ENCODE measurements at regions not wholly inside any gene's neighbourhood (a gene's known extent, or its start where the extent isn't known, plus 50 kb on each side); places are given as distances from the start of the nearest gene placed in this dataset.

DNA sequence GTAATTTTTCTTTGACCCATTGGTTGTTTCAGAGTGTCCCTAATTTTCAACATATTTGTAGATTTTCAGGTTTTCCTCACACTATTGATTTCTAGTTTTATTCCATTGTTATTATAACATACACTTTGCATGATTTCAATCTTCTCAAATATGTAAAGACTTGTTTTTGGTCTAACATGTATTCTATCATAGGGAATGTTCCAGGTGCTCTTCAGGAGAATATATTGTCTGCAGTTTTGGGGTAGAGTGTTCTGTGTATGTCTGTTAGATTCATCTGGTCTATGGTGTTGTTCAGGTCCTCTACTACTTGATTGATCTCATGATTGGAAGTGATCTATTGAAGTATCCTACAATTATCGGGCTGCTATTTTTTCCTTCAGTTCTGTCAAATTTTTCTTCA, 440.9 kb upstream of the MIR17HG start:
- Histone ChIP-seq H2AFZ (no peak overlapping the region), H4K20me1 (replicated peaks; ENCODE audit: insufficient read depth) (no peaks in the 10 kb centered on the region), H3K27me3 (ENCODE audit: insufficient read depth) (no peaks in the 10 kb centered on the region), H3F3A (replicated peaks; ENCODE audit: low read depth) (no peaks in the 10 kb centered on the region), H3K4me2 (no peak overlapping the region), H3K4me1 (ENCODE audit: insufficient read depth) (no peaks in the 10 kb centered on the region), H3K79me2 (replicated peaks; ENCODE audit: insufficient read depth) (no peaks in the 10 kb centered on the region), H3K4me3 (no peak overlapping the region), H3K36me3 (ENCODE audit: insufficient read depth) (no peaks in the 10 kb centered on the region), H3K9me2 (ENCODE audit: insufficient read depth) (no peaks in the 10 kb centered on the region), H3K27ac (ENCODE audit: low read depth) (no peak overlapping the region)
- H3K36me3 Mint-ChIP-seq (ENCODE audit: low read depth): no peaks in the 10 kb centered on the region
- TF ChIP-seq REST (IDR thresholded peaks at IDR 0.05; ENCODE audit: unreplicated experiment) (no peak), POLR2AphosphoS5 (IDR thresholded peaks at IDR 0.05; ENCODE audit: low read depth) (no peak), CREB1 (CRISPR knock-in tag; IDR thresholded peaks at IDR 0.05; ENCODE audit: low read depth) (no peak), STAT1 (IDR thresholded peaks at IDR 0.05; ENCODE audit: unreplicated experiment) (no peak), ZNF331 (CRISPR knock-in tag; IDR thresholded peaks at IDR 0.05; ENCODE audit: low read depth) (no peak), EZH2phosphoT487 (IDR thresholded peaks at IDR 0.05; ENCODE audit: unreplicated experiment) (no peak), EZH2 (IDR thresholded peaks at IDR 0.05; ENCODE audit: low read depth, unreplicated experiment) (no peak), JUNB (IDR thresholded peaks at IDR 0.05; ENCODE audit: unreplicated experiment) (no peak), ETS1 (IDR thresholded peaks at IDR 0.05) (no peak), ZNF114 (CRISPR knock-in tag; IDR thresholded peaks at IDR 0.05) (no peak)
- TF ChIP-seq, protein P1, sequence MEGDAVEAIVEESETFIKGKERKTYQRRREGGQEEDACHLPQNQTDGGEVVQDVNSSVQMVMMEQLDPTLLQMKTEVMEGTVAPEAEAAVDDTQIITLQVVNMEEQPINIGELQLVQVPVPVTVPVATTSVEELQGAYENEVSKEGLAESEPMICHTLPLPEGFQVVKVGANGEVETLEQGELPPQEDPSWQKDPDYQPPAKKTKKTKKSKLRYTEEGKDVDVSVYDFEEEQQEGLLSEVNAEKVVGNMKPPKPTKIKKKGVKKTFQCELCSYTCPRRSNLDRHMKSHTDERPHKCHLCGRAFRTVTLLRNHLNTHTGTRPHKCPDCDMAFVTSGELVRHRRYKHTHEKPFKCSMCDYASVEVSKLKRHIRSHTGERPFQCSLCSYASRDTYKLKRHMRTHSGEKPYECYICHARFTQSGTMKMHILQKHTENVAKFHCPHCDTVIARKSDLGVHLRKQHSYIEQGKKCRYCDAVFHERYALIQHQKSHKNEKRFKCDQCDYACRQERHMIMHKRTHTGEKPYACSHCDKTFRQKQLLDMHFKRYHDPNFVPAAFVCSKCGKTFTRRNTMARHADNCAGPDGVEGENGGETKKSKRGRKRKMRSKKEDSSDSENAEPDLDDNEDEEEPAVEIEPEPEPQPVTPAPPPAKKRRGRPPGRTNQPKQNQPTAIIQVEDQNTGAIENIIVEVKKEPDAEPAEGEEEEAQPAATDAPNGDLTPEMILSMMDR (conservative IDR thresholded peaks at IDR 0.05; ENCODE audit: low read depth in 2 of 2): no peak
- TF ChIP-seq, protein P2, sequence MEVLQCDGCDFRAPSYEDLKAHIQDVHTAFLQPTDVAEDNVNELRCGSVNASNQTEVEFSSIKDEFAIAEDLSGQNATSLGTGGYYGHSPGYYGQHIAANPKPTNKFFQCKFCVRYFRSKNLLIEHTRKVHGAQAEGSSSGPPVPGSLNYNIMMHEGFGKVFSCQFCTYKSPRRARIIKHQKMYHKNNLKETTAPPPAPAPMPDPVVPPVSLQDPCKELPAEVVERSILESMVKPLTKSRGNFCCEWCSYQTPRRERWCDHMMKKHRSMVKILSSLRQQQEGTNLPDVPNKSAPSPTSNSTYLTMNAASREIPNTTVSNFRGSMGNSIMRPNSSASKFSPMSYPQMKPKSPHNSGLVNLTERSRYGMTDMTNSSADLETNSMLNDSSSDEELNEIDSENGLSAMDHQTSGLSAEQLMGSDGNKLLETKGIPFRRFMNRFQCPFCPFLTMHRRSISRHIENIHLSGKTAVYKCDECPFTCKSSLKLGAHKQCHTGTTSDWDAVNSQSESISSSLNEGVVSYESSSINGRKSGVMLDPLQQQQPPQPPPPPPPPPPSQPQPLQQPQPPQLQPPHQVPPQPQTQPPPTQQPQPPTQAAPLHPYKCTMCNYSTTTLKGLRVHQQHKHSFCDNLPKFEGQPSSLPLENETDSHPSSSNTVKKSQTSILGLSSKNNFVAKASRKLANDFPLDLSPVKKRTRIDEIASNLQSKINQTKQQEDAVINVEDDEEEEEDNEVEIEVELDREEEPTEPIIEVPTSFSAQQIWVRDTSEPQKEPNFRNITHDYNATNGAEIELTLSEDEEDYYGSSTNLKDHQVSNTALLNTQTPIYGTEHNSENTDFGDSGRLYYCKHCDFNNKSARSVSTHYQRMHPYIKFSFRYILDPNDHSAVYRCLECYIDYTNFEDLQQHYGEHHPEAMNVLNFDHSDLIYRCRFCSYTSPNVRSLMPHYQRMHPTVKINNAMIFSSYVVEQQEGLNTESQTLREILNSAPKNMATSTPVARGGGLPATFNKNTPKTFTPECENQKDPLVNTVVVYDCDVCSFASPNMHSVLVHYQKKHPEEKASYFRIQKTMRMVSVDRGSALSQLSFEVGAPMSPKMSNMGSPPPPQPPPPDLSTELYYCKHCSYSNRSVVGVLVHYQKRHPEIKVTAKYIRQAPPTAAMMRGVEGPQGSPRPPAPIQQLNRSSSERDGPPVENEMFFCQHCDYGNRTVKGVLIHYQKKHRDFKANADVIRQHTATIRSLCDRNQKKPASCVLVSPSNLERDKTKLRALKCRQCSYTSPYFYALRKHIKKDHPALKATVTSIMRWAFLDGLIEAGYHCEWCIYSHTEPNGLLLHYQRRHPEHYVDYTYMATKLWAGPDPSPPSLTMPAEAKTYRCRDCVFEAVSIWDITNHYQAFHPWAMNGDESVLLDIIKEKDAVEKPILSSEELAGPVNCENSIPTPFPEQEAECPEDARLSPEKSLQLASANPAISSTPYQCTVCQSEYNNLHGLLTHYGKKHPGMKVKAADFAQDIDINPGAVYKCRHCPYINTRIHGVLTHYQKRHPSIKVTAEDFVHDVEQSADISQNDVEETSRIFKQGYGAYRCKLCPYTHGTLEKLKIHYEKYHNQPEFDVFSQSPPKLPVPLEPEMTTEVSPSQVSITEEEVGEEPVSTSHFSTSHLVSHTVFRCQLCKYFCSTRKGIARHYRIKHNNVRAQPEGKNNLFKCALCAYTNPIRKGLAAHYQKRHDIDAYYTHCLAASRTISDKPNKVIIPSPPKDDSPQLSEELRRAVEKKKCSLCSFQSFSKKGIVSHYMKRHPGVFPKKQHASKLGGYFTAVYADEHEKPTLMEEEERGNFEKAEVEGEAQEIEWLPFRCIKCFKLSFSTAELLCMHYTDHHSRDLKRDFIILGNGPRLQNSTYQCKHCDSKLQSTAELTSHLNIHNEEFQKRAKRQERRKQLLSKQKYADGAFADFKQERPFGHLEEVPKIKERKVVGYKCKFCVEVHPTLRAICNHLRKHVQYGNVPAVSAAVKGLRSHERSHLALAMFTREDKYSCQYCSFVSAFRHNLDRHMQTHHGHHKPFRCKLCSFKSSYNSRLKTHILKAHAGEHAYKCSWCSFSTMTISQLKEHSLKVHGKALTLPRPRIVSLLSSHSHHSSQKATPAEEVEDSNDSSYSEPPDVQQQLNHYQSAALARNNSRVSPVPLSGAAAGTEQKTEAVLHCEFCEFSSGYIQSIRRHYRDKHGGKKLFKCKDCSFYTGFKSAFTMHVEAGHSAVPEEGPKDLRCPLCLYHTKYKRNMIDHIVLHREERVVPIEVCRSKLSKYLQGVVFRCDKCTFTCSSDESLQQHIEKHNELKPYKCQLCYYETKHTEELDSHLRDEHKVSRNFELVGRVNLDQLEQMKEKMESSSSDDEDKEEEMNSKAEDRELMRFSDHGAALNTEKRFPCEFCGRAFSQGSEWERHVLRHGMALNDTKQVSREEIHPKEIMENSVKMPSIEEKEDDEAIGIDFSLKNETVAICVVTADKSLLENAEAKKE (CRISPR knock-in tag; IDR thresholded peaks at IDR 0.05): no peak
- H3K9me3 Mint-ChIP-seq: 0 out of 3 replicates have a peak, but pooled peaks cover 3% of the 10 kb centered on the region
- no peak overlapping the region for H3K4me3 Mint-ChIP-seq
- ATAC-seq: no peak
- H3K4me1 Mint-ChIP-seq: no peaks in the 10 kb centered on the region
- peaks cover 1% of the 10 kb centered on the region for H3K27me3 Mint-ChIP-seq (ENCODE audit: insufficient read depth, low read depth, poor library complexity)
- no peak overlapping the region for H3K27ac Mint-ChIP-seq
- DNase-seq (ENCODE audit: low spot score): no peak

Measured in GM23338 (cell line).